Frontal cortex (tissue), 3 donors: ENCODE measurements at regions not wholly inside any gene's neighbourhood (a gene's known extent, or its start where the extent isn't known, plus 50 kb on each side); places are given as distances from the start of the nearest gene placed in this dataset.
"Not testable (repeated sequence)": the region's sequence is repeated elsewhere in the genome, so short reads cannot be mapped to it uniquely, and the experiment has no call there.

Experiments used
- DNase-seq, 2 donors: peaks; one replicate each; pipeline ENCODE4 v3.0.0; 2012; ENCODE audit warnings: low spot score in 2 of 2
- FAIRE-seq: peaks from 2 replicates; lab custom pipeline; 2012; peaks lifted over from hg19 to GRCh38; lab: Jason Lieb, UNC
- donor health status: control.
- donor health status: control.
- donor health status: control.

- no peak for FAIRE-seq
- DNase-seq, result no peak
These were observed 498.6 kb downstream of the HINT1 start for GRCh38 chr5:130666462-130666861.

- DNase-seq (no peak), FAIRE-seq (no peak)
These were observed 512.9 kb downstream of the HINT1 start for GRCh38 chr5:130652176-130652575.

- FAIRE-seq (no peak), DNase-seq (no peak)
These were observed 513.6 kb downstream of the HINT1 start for GRCh38 chr5:130651440-130651839.

GRCh38 chr5:130643321-130643720 lies 521.7 kb downstream of the HINT1 start:
- DNase-seq, result no peak
- no peak for FAIRE-seq

- DNase-seq (no peak), FAIRE-seq (no peak)
These were observed 522.6 kb downstream of the HINT1 start for GRCh38 chr5:130642461-130642860.

GRCh38 chr5:130627145-130627544 lies 537.9 kb downstream of the HINT1 start:
- DNase-seq (no peak), FAIRE-seq (no peak)

GRCh38 chr5:130624805-130625204 lies 540.3 kb downstream of the HINT1 start:
- DNase-seq (no peak), FAIRE-seq (no peak)

GRCh38 chr5:130616161-130616560 lies 548.9 kb downstream of the HINT1 start:
- FAIRE-seq (no peak), DNase-seq (no peak)

- no peak for DNase-seq
- no peak for FAIRE-seq
These were observed 559.8 kb downstream of the HINT1 start for GRCh38 chr5:130605234-130605633.

GRCh38 chr5:130596647-130597046 lies 568.4 kb downstream of the HINT1 start:
- FAIRE-seq, DNase-seq: not testable (repeated sequence)

GRCh38 chr5:130580264-130580663 lies 584.8 kb downstream of the HINT1 start:
- FAIRE-seq (no peak), DNase-seq (no peak)

- FAIRE-seq (no peak), DNase-seq (no peak)
These were observed 586.7 kb downstream of the HINT1 start for GRCh38 chr5:130578354-130578753.

- FAIRE-seq, result no peak
These were observed 594.0 kb downstream of the HINT1 start for GRCh38 chr5:130571076-130571475.

GRCh38 chr5:130568791-130569190 lies 596.3 kb downstream of the HINT1 start:
- DNase-seq (no peak), FAIRE-seq (no peak)

More at GRCh38 chr5:130571076-130571475, 594.0 kb downstream of the HINT1 start:
- DNase-seq, result no peak

GRCh38 chr5:130555429-130555828 lies 609.6 kb downstream of the HINT1 start:
- no peak for FAIRE-seq
- DNase-seq, result no peak

GRCh38 chr5:130550562-130550928 lies 614.5 kb downstream of the HINT1 start:
- DNase-seq (no peak), FAIRE-seq (no peak)

- no peak for DNase-seq
- FAIRE-seq, result no peak
These were observed 615.0 kb downstream of the HINT1 start for GRCh38 chr5:130549884-130550561.

GRCh38 chr5:130546211-130546610 lies 618.8 kb downstream of the HINT1 start:
- DNase-seq (no peak), FAIRE-seq (no peak)

GRCh38 chr5:130545291-130545690 lies 619.8 kb downstream of the HINT1 start:
- DNase-seq (no peak), FAIRE-seq (no peak)

- DNase-seq, result no peak
- FAIRE-seq, result no peak
These were observed 623.3 kb downstream of the HINT1 start for GRCh38 chr5:130541617-130542221.

- FAIRE-seq, result no peak
- DNase-seq, result no peak
These were observed 628.4 kb downstream of the HINT1 start for GRCh38 chr5:130536691-130537090.

GRCh38 chr5:130532786-130533185 lies 628.5 kb downstream of the CHSY3 start:
- FAIRE-seq (no peak), DNase-seq (no peak)
